ENCODE measurements at regions not wholly inside any gene's neighbourhood (a gene's known extent, or its start where the extent isn't known, plus 50 kb on each side); places are given as distances from the start of the nearest gene placed in this dataset.

DNA sequence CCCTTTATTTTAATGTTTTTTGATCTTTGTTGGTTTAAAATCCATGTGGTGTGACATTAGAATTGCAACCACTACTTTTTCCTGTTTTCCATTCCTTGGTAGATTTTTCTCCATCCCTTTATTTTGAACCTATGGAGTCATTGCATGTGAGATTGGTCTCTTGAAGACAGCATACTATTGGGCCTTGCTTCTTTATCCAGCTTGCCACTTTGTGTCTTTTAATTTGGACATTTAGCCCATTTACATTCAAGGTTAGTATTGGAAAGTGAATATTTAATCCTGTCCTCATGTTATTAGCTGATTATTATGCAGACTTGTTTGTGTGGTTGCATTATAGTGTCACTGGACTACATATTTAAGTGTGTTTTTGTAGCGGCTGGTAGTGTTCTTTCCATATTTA lies 782.9 kb downstream of the SLC4A3 start:
- H3K27me3 ChIP-seq (ENCODE audit: low read length), result no peaks in the 10 kb centered on the region
- H2AFZ ChIP-seq (ENCODE audit: low read length), result no peak overlapping the region
- no TSS peak for BruUV-seq (replicated peaks)
- no peaks in the 10 kb centered on the region for H3K79me2 ChIP-seq (ENCODE audit: low read length)
- H3F3A ChIP-seq (ENCODE audit: low read length, unreplicated experiment), result no peaks in the 10 kb centered on the region
- intact Hi-C loops (cut with micrococcal nuclease), result no loop called here
- no peaks in the 10 kb centered on the region for H3K9me2 ChIP-seq (replicated peaks; ENCODE audit: low read length)
- H3K4me3 ChIP-seq (ENCODE audit: low read length), result no peak overlapping the region
- no peak for TF ChIP-seq EZH2phosphoT487 (IDR thresholded peaks at IDR 0.05; ENCODE audit: borderline replicate concordance, low read length)
- TF ChIP-seq EZH2 (IDR thresholded peaks at IDR 0.05; ENCODE audit: low read length, unreplicated experiment), result no peak
- no peak for TF ChIP-seq CTCF (conservative IDR thresholded peaks at IDR 0.05; ENCODE audit: low read depth, low read length)
- DNase-seq (no peak), ATAC-seq (no peak)
- H3K36me3 ChIP-seq (ENCODE audit: low read depth, low read length), result no peaks in the 10 kb centered on the region
- H3K4me2 ChIP-seq (ENCODE audit: low read length), result no peak overlapping the region
- 0 out of 2 replicates have a peak, but pooled peaks cover 8% of the 10 kb centered on the region for H3K9me3 ChIP-seq (ENCODE audit: low read length)
- H3K27ac ChIP-seq (ENCODE audit: low read length), result no peak overlapping the region
- CTCF ChIA-PET, result no interaction called here
- H3K4me1 ChIP-seq (ENCODE audit: insufficient read depth, low read length), result no peaks in the 10 kb centered on the region
- POLR2A ChIA-PET (ENCODE audit: unreplicated experiment), result no interaction called here
- no peaks in the 10 kb centered on the region for H4K20me1 ChIP-seq (ENCODE audit: low read length)
- no peak overlapping the region for H3K9ac ChIP-seq (ENCODE audit: low read length)

DNA sequence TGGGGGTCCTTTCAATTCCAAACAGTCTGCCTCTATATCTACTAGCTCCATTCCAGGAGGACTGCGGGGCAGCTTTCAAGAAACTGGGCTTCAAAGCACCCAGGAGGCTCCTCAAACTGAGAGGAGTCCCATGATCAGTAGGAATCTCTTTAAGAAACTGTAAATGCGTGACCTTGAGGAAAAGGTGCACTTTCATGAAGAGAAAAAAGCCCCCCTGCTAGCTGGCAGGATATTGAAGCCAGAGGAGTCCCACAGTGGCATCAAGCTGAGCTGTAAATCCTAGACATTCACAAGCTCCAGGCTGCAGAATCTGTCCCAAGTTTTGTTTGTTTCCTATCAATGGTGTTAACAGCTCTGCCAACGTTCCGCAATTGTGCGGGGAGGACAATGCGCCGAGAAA lies 790.1 kb downstream of the SLC4A3 start:
- POLR2A ChIA-PET (ENCODE audit: unreplicated experiment), result no interaction called here
- Histone ChIP-seq H3K79me2 (ENCODE audit: low read length) (no peaks in the 10 kb centered on the region), H4K20me1 (ENCODE audit: low read length) (no peaks in the 10 kb centered on the region), H3K27me3 (ENCODE audit: low read length) (no peaks in the 10 kb centered on the region), H3K4me1 (ENCODE audit: insufficient read depth, low read length) (no peaks in the 10 kb centered on the region), H3K9ac (ENCODE audit: low read length) (no peak overlapping the region), H3K27ac (ENCODE audit: low read length) (no peak overlapping the region), H3K4me3 (ENCODE audit: low read length) (no peak overlapping the region), H3K4me2 (ENCODE audit: low read length) (no peak overlapping the region), H2AFZ (ENCODE audit: low read length) (no peak overlapping the region), H3F3A (ENCODE audit: low read length, unreplicated experiment) (no peaks in the 10 kb centered on the region), H3K9me3 (ENCODE audit: low read length) (no peaks in the 10 kb centered on the region), H3K9me2 (replicated peaks; ENCODE audit: low read length) (no peaks in the 10 kb centered on the region), H3K36me3 (ENCODE audit: low read depth, low read length) (no peaks in the 10 kb centered on the region)
- DNase-seq (no peak), ATAC-seq (no peak)
- CTCF ChIA-PET, result no interaction called here
- no peak for TF ChIP-seq CTCF (conservative IDR thresholded peaks at IDR 0.05; ENCODE audit: low read depth, low read length)
- no peak for TF ChIP-seq EZH2 (IDR thresholded peaks at IDR 0.05; ENCODE audit: low read length, unreplicated experiment)
- TF ChIP-seq EZH2phosphoT487 (IDR thresholded peaks at IDR 0.05; ENCODE audit: borderline replicate concordance, low read length), result no peak
- intact Hi-C loops (cut with micrococcal nuclease), result no loop called here
- no TSS peak for BruUV-seq (replicated peaks)

DNA sequence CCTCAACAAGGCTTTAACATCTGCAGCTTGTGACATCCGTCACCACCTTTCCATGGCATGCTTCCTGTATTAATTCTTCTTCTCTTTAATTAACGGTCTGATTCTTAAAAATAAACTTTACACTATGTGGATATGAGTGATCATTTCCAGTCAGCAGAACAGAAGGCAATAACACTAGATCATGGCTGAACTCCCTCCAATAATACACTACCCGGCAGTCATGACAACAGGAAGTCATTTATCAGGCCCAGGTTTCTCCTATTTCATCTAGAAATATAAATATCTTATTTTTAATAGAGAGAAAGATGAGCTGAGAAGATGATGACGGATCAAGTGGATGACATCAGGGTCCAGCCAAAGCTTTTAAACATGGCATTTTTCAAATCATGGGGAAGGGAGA lies 792.2 kb downstream of the SLC4A3 start:
- no peak overlapping the region for H3K4me2 ChIP-seq (ENCODE audit: low read length)
- H2AFZ ChIP-seq (ENCODE audit: low read length), result no peak overlapping the region
- CTCF ChIA-PET, result no interaction called here
- ATAC-seq, result no peak
- BruUV-seq (replicated peaks), result no TSS peak
- H3K27me3 ChIP-seq (ENCODE audit: low read length), result no peaks in the 10 kb centered on the region
- H3K36me3 ChIP-seq (ENCODE audit: low read depth, low read length), result no peaks in the 10 kb centered on the region
- no peak for DNase-seq
- no peak overlapping the region for H3K9ac ChIP-seq (ENCODE audit: low read length)
- no peak overlapping the region for H3K4me3 ChIP-seq (ENCODE audit: low read length)
- no peak overlapping the region for H3K27ac ChIP-seq (ENCODE audit: low read length)
- H3K4me1 ChIP-seq (ENCODE audit: insufficient read depth, low read length), result no peaks in the 10 kb centered on the region
- no peaks in the 10 kb centered on the region for H3K9me2 ChIP-seq (replicated peaks; ENCODE audit: low read length)
- no peaks in the 10 kb centered on the region for H3K9me3 ChIP-seq (ENCODE audit: low read length)
- no peaks in the 10 kb centered on the region for H4K20me1 ChIP-seq (ENCODE audit: low read length)
- TF ChIP-seq EZH2 (IDR thresholded peaks at IDR 0.05; ENCODE audit: low read length, unreplicated experiment) (no peak), EZH2phosphoT487 (IDR thresholded peaks at IDR 0.05; ENCODE audit: borderline replicate concordance, low read length) (no peak), CTCF (conservative IDR thresholded peaks at IDR 0.05; ENCODE audit: low read depth, low read length) (no peak)
- no peaks in the 10 kb centered on the region for H3K79me2 ChIP-seq (ENCODE audit: low read length)
- POLR2A ChIA-PET (ENCODE audit: unreplicated experiment), result no interaction called here
- no peaks in the 10 kb centered on the region for H3F3A ChIP-seq (ENCODE audit: low read length, unreplicated experiment)
- intact Hi-C loops (cut with micrococcal nuclease), result no loop called here
